GM19467 (cell line): ENCODE measurements at regions not wholly inside any gene's neighbourhood (a gene's known extent, or its start where the extent isn't known, plus 50 kb on each side); places are given as distances from the start of the nearest gene placed in this dataset.
"Not testable (repeated sequence)": the region's sequence is repeated elsewhere in the genome, so short reads cannot be mapped to it uniquely, and the experiment has no call there.

Experiments
- ATAC-seq: cut with Tn5 transposase; IDR thresholded peaks from one replicate; pipeline ENCODE4 v1.9.1; 2021; ENCODE audit warnings: mild to moderate bottlenecking, moderate library complexity; ENCODE audit not compliant: unreplicated experiment

DNA sequence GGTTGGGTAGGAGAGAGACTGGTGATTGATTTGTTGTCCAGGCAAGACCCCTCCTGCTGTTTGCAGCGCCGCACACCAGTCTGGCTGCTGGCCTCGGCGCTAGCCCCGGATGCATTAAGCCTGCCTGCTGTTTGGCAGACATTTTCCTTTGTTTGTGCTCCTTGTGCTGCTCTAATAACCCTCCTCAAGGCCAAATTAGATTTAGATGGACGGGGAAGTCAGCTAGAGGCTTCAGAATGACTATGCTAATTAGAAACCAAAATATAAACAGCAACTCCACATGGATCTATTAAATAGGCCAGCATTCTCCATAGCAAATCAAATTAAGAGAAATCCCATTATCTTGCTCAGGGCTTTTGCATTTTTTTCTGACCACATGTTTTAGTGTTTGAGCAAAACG is 445.2 kb downstream of the SQOR start:
- ATAC-seq = no peak

DNA sequence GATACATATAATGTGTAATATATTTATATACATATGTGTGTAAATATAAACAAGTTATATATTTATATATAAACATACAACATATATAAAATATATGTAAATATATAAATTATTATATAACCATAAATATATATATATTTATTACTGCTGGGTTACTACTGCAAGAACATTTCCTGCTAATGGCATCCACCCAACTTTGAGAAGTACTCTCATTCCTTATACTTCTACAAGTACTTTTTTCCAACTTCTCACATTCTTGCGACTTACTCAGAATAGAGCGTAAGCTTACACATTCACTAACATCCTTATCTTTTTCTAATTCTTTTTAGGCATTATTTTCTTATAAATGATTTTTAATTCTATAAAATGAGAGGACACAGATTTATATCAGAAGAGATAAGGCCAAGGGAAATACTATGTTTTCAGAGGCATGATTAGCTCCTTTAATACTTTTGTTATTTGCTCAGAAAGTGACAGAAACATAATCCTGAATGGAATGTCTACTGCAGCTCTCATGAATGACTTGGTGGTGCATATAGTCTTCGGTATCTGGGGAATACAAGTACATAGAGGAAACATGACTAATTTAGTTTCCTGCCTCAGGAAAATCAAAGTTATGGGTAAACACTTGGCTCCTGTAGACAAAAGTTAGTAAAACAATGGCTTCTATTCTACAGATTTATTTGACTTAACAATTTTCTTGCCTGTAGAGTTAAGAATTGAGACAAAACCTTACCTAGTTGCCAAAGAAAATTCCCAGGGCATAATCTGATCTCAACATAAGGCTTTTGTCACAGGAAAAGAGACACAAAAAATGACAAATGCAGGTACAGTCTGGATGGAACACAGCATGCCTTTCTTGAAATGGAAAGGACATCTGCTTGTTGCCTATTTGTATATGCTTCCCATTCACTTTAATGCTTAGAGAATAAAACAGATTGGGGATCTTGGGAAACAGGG is 453.9 kb downstream of the SQOR start:
- ATAC-seq = no peak

DNA sequence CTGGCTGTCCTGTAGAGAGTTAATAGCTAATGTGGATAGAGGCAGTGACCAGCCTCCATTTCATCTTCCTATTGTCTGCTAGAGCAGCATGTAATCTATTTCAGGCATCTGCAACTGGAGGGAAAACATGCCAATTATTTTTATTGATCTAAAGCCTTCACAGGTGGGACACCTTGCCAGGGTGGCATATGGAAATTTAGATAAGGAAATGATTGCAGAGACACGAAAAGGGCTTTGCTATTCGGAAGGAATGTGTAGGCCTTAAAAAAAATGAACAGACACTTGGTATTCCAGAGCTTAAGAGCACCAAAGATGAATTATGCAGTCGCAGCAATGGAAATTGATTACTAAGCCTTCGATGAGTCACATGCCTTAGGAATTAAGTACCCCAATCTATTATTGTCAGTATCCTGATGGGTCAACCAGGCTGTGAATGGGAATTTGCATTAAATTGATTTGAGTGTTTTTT is 454.7 kb downstream of the SQOR start:
- ATAC-seq = no peak

GRCh38 chr15:46091860-46092450 is 457.1 kb downstream of the SQOR start:
- ATAC-seq = no peak

- ATAC-seq = not testable (repeated sequence)
These were observed 463.2 kb downstream of the SQOR start for GRCh38 chr15:46098006-46098405.

DNA sequence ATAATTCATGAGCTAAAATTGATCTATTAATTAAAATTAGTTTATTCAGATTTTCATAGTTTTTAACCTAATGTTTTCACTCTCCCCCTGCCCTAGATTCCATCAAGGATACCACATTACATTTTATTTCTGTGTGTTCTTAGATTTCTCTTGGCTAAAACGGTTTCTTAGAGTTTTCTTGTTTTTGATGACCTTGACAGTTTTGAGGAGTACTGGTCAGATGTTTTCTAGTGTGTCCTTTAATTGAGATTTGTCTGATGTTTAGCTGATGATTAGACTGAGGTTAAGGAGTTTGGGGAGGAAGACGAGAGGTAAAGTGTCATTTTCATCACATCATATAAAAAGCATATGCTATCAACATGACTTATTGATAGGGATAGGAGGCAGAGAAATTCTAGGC is 475.9 kb downstream of the SQOR start:
- no peak for ATAC-seq

- no peak for ATAC-seq
These were observed 476.9 kb downstream of the SQOR start for GRCh38 chr15:46111730-46112129.

- no peak for ATAC-seq
These were observed 482.2 kb downstream of the SQOR start for GRCh38 chr15:46117071-46117470.

- ATAC-seq = no peak
These were observed 485.9 kb downstream of the SQOR start for GRCh38 chr15:46120713-46121112.

DNA sequence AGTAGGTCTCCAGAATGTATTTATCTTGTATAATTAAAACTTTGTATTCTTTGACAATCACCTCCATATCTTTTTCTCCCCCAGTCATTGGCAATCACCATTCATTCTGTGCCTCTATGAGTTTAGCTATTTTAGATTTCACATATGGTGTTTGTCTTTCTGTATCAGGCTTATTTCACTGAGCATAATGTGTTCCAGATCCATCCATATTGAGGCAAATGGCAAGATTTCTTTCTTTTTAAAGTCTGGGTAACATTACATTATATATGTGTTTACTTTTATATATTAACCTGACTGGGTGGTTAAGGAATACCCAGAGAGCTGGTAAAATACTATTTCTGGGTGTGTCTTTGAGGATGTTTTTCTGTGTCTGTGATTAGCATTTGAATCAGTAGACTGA is 486.6 kb downstream of the SQOR start:
- no peak for ATAC-seq

DNA sequence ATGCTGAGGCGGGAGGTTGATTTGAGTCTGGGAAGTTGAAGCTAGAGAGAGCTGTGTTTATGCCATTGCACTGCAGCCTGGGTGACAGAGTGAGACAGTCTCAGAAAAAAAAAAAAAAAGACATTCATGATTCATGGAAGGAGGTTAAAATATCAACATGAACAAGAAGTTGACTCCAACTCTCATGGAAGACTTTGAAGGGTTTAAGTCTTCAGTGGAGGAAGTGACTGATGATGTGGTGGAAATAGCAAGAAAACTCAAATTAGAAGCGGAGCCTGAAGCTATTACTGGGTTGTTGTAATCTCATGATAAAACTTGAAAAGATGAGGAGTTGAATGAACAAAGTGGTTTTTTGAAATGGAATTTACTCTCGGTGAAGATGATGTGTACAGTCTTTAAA is 491.8 kb downstream of the SQOR start:
- ATAC-seq = no peak

DNA sequence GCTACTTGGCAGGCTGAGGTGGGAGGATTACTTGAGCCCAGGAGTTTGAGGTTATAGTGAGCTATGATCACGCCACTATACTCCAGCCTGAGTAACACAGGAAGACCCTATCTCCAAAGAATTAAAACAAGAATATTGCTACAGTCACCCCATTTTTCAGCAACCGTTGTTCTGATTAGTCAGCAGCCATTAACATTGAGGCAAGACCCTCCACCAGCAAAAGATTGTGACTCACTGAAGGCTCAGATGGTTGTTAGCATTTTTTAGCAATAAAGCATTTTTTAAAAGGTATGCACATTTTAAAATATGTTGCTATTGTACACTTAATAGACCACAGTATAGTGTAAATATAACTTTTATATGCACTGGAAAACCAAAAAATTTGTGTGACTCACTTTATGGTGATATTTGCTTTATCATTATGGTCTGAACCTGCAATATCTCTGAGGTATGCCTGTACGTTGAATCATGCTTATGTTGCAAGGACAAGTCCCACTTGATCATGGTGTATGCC is 492.6 kb downstream of the SQOR start:
- no peak for ATAC-seq

DNA sequence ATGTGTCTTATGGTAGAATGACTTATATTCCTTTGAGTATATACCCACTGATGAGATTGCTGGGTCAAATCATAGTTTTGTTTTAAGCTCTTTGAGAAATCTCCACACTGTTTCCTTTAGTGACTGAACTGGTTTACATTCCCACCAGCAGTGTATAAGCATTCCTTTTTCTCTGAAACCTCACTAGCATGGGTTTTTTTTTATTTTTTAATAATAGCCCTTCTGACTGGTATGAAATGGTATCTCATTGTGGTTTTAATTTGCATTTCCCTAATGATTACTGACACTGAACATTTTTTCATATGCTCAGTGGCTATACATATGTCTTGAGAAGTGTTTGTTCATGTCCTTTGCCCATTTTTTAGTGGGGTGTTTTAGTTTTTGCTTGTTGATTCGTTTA is 494.3 kb downstream of the SQOR start:
- no peak for ATAC-seq

DNA sequence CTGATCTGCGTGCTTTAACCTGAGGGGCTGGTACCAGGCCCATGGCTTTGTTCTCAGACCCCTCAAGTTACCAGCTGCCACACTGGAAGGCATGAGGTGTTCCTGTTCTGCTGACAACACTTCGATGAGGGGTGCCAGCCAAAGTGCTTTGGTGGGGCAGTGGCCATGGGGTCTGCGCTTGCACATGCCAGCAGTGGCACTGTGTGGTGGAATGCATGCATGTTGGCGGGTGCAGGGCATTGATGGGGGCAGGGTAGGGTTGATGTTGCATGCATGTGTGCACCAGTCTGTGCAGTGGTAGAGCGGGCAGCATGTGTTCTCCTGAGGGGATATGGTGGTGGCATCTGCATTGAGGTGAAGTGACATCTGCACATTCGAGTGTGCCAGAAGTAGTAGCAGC is 497.0 kb downstream of the SQOR start:
- no peak for ATAC-seq

GRCh38 chr15:46137443-46137842 is 502.6 kb downstream of the SQOR start:
- no peak for ATAC-seq

DNA sequence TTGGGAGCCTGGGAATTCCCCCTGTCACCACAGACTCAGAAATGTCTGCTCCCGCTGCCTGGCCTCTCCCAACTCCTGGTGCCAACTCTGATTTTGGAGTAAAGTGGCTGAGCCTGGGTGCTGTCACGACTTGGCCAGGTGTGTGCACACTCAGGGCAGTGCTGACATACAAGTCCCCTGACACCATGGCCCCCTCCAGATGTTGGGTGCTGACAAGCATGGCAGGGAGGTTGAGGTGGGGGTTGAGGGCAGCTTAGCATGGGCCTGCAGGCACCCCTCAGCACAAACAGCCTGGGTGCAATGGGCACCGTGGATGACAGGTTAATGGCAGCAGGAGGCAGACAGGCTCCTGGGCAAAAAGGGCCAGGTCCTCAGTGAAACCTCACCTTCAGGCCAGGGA is 511.2 kb downstream of the SQOR start:
- ATAC-seq = no peak

GRCh38 chr15:46146915-46147314 is 512.1 kb downstream of the SQOR start:
- no peak for ATAC-seq

GRCh38 chr15:46151786-46152185 is 517.0 kb downstream of the SQOR start:
- no peak for ATAC-seq

GRCh38 chr15:46166750-46167149 is 531.9 kb downstream of the SQOR start:
- ATAC-seq = no peak

DNA sequence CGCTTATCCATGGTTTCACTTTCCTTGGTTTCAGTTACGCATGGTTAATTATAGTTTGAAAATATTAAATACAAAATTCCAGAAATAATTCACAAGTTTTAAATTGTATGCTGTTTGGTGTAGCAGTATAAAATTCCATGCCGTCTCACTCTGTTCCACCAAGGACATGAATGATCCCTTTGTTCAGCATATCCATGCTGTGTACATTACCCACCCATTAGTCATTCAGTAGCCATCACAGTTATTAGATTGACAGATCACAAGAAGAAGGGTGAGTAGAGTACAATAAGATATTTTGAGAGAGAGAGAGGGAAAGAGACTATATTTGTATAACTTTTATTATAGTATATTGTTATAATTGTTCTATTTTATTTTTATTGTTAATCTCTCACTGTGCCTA is 535.5 kb downstream of the SQOR start:
- ATAC-seq = no peak

DNA sequence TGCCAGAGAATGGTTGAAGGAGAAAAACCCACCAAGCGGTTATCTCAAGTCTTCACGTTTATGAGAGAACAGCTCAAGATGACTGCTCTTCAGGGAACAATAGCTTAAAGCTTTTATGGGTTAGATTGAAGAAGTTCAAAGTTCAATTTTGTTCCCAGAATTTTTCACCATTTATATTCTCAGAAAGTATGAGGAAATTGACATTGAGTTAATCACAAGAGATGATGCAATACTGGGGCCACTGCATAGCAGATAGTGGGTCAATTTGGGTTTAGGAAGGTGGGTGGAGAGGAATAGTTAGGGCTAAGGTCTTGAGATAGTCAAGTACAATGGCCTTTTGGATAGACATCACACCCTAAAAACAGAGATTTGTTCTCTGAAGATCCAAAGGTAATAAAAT is 539.3 kb downstream of the SQOR start:
- no peak for ATAC-seq

- ATAC-seq = no peak
These were observed 542.4 kb downstream of the SQOR start for GRCh38 chr15:46177219-46177618.
